DMS53 treated with DMSO at 0.1 percent for 48 hours (cell line): ENCODE measurements at regions not wholly inside any gene's neighbourhood (a gene's known extent, or its start where the extent isn't known, plus 50 kb on each side); places are given as distances from the start of the nearest gene placed in this dataset.

Source experiments
- DNase-seq: peaks from one replicate; lab custom pipeline; 2025; ENCODE audit not compliant: unreplicated experiment; lab: John Stamatoyannopoulos, UW

- no peak for DNase-seq
These were observed 832.9 kb upstream of the FANCL start for GRCh38 chr2:59074071-59074470.

- no peak for DNase-seq
These were observed 832.2 kb upstream of the FANCL start for GRCh38 chr2:59073286-59073685.

- no peak for DNase-seq
These were observed 827.1 kb upstream of the FANCL start for GRCh38 chr2:59068255-59068654.

GRCh38 chr2:59066787-59067399 lies 825.8 kb upstream of the FANCL start:
- DNase-seq, result no peak

GRCh38 chr2:59047373-59047995 lies 806.4 kb upstream of the FANCL start:
- DNase-seq, result no peak

GRCh38 chr2:59046401-59047372 lies 805.6 kb upstream of the FANCL start:
- no peak for DNase-seq

- DNase-seq, result no peak
These were observed 803.6 kb upstream of the FANCL start for GRCh38 chr2:59044736-59045135.

GRCh38 chr2:59041139-59041538 lies 800.0 kb upstream of the FANCL start:
- DNase-seq, result no peak

- peak; percentile 48 for DNase-seq
These were observed 793.7 kb upstream of the FANCL start for GRCh38 chr2:59034837-59035236.

- no peak for DNase-seq
These were observed 793.0 kb upstream of the FANCL start for GRCh38 chr2:59034106-59034505.

- no peak for DNase-seq
These were observed 792.5 kb upstream of the FANCL start for GRCh38 chr2:59033661-59034060.

- peak; percentile 71 for DNase-seq
These were observed 791.4 kb upstream of the FANCL start for GRCh38 chr2:59032499-59032898.

- no peak for DNase-seq
These were observed 787.9 kb upstream of the FANCL start for GRCh38 chr2:59029058-59029457.

- DNase-seq, result no peak
These were observed 786.2 kb upstream of the FANCL start for GRCh38 chr2:59027320-59027719.

GRCh38 chr2:59025157-59025757 lies 784.1 kb upstream of the FANCL start:
- DNase-seq, result peak; percentile 24

GRCh38 chr2:59021786-59022185 lies 780.7 kb upstream of the FANCL start:
- DNase-seq, result no peak

GRCh38 chr2:59019566-59020159 lies 778.5 kb upstream of the FANCL start:
- no peak for DNase-seq

GRCh38 chr2:59018737-59019136 lies 777.6 kb upstream of the FANCL start:
- DNase-seq, result no peak

- DNase-seq, result no peak
These were observed 773.9 kb upstream of the FANCL start for GRCh38 chr2:59015027-59015426.

- no peak for DNase-seq
These were observed 771.8 kb upstream of the FANCL start for GRCh38 chr2:59012971-59013370.

- DNase-seq, result no peak
These were observed 771.1 kb upstream of the FANCL start for GRCh38 chr2:59012234-59012633.
